IMR-90 (cell line): ENCODE measurements at regions not wholly inside any gene's neighbourhood (a gene's known extent, or its start where the extent isn't known, plus 50 kb on each side); places are given as distances from the start of the nearest gene placed in this dataset.

Experiments used
- ATAC-seq: fragments of 200-7000 bp; cut with Tn5 transposase; 2 replicates; pipeline ENCODE4 v1.9.1; 2020; ENCODE audit warnings: low read depth, mild to moderate bottlenecking, moderate library complexity
- BruUV-seq: library from RNA; stranded (reverse); fragments of 400-500 nt; replicated peaks from 2 replicates; lab custom pipeline; 2021; lab: Mats Ljungman, UMichigan
- CTCF ChIA-PET: fragments of 300-600 bp; formaldehyde crosslinking; extraction: SDS; loops from one replicate; lab custom pipeline; 2021; ENCODE audit warnings: antibody characterized with exemption; lab: Yijun Ruan, JAX
- POLR2A ChIA-PET: fragments of 300-600 bp; sonication (Branson Sonifier 250); formaldehyde crosslinking; loops from one replicate; lab custom pipeline; 2022; ENCODE audit warnings: antibody characterized with exemption; ENCODE audit not compliant: unreplicated experiment; lab: Charles Lee
- DNase-seq: peaks from one replicate; pipeline ENCODE4 v3.0.0; 2013
- H2AFZ ChIP-seq: replicated peaks from 2 replicates; pipeline ENCODE3; 2013; ENCODE audit warnings: low read length, mild to moderate bottlenecking; ENCODE audit not compliant: poor library complexity
- H2AK5ac ChIP-seq: 2 replicates; pipeline ENCODE4 v1.6.1; 2013; ENCODE audit warnings: low read depth, low read length, inconsistent platforms
- H2AK9ac ChIP-seq: replicated peaks from 2 replicates; pipeline ENCODE3; 2013; ENCODE audit warnings: mild to moderate bottlenecking, low read depth, low read length, moderate library complexity; ENCODE audit not compliant: poor library complexity
- H2BK120ac ChIP-seq: 2 replicates; pipeline ENCODE4 v1.6.1; 2013; ENCODE audit warnings: low read depth, low read length, inconsistent platforms
- H2BK15ac ChIP-seq: 3 replicates; pipeline ENCODE4 v1.6.1; 2013; ENCODE audit warnings: low read depth, low read length, inconsistent platforms
- H2BK20ac ChIP-seq: 2 replicates; pipeline ENCODE4 v1.6.1; 2013; ENCODE audit warnings: low read depth, mild to moderate bottlenecking, inconsistent platforms, low read length, moderate library complexity
- H2BK5ac ChIP-seq: 2 replicates; pipeline ENCODE4 v1.6.1; 2013; ENCODE audit warnings: mild to moderate bottlenecking, low read depth, low read length, inconsistent platforms; ENCODE audit not compliant: poor library complexity, severe bottlenecking
- H3K14ac ChIP-seq: replicated peaks from 2 replicates; pipeline ENCODE4 v1.6.1; 2013; ENCODE audit warnings: low read depth, low read length, inconsistent platforms
- H3K18ac ChIP-seq: 2 replicates; pipeline ENCODE4 v1.6.1; 2013; ENCODE audit warnings: low read depth, low read length, control low read depth
- H3K23ac ChIP-seq: 2 replicates; pipeline ENCODE4 v1.6.1; 2013; ENCODE audit warnings: low read depth, low read length, inconsistent platforms
- H3K27ac ChIP-seq: 2 replicates; pipeline ENCODE4 v1.5.1; 2013; ENCODE audit warnings: mild to moderate bottlenecking, control low read depth, low read length; ENCODE audit not compliant: insufficient read depth
- H3K27me3 ChIP-seq: 2 replicates; pipeline ENCODE4 v1.6.1; 2013; ENCODE audit warnings: low read length; ENCODE audit not compliant: control insufficient read depth, insufficient read depth
- H3K36me3 ChIP-seq: 2 replicates; pipeline ENCODE4 v1.6.1; 2013; ENCODE audit warnings: low read length, mixed read lengths; ENCODE audit not compliant: control insufficient read depth, insufficient read depth
- H3K4ac ChIP-seq: 2 replicates; pipeline ENCODE4 v1.6.1; 2013; ENCODE audit warnings: low read depth, low read length, inconsistent platforms
- H3K4me1 ChIP-seq: 2 replicates; pipeline ENCODE4 v1.6.1; 2013; ENCODE audit warnings: low read length, mixed read lengths; ENCODE audit not compliant: control insufficient read depth, insufficient read depth
- H3K4me2 ChIP-seq: 2 replicates; pipeline ENCODE4 v1.6.1; 2013; ENCODE audit warnings: low read depth, mild to moderate bottlenecking, control low read depth, low read length, moderate library complexity
- H3K4me3 ChIP-seq: 2 replicates; pipeline ENCODE4 v1.5.1; 2013; ENCODE audit warnings: low read depth, mild to moderate bottlenecking, control low read depth, low read length, moderate library complexity; ENCODE audit not compliant: insufficient read depth
- H3K56ac ChIP-seq: 2 replicates; pipeline ENCODE4 v1.6.1; 2013; ENCODE audit warnings: low read length, inconsistent platforms; ENCODE audit not compliant: insufficient read depth; ENCODE audit errors: extremely low read depth
- H3K79me1 ChIP-seq, 2 experiments: 2 replicates each; pipeline ENCODE4 v1.6.1; 2013; ENCODE audit warnings: low read length in 2 of 2, inconsistent platforms in 1 of 2, low read depth in 1 of 2
- H3K9ac ChIP-seq: 2 replicates; pipeline ENCODE4 v1.6.1; 2013; ENCODE audit warnings: low read depth, low read length, control low read depth
- H3K9me1 ChIP-seq: 2 replicates; pipeline ENCODE4 v1.6.1; 2013; ENCODE audit warnings: low read length, inconsistent platforms; ENCODE audit not compliant: insufficient read depth
- H3K9me3 ChIP-seq: 2 replicates; pipeline ENCODE4 v1.6.1; 2013; ENCODE audit warnings: low read length; ENCODE audit not compliant: control insufficient read depth, insufficient read depth
- H4K20me1 ChIP-seq: 2 replicates; pipeline ENCODE4 v1.6.1; 2013; ENCODE audit warnings: low read length, inconsistent platforms; ENCODE audit not compliant: insufficient read depth
- H4K5ac ChIP-seq: 2 replicates; pipeline ENCODE4 v1.6.1; 2013; ENCODE audit warnings: mild to moderate bottlenecking, low read depth, low read length, control low read depth
- H4K8ac ChIP-seq, 2 experiments: 2 replicates each; pipeline ENCODE4 v1.6.1; 2013; ENCODE audit warnings: low read depth in 2 of 2, low read length in 2 of 2, control low read depth in 1 of 2, inconsistent platforms in 1 of 2
- H4K91ac ChIP-seq: 2 replicates; pipeline ENCODE4 v1.6.1; 2013; ENCODE audit warnings: low read depth, low read length, inconsistent platforms; ENCODE audit not compliant: insufficient read depth
- CHD1 ChIP-seq: IDR thresholded peaks from 2 replicates; pipeline ENCODE4 v1.6.1; 2012; ENCODE audit warnings: low read depth, low read length, improper control_type of control experiment
- CTCF ChIP-seq: conservative IDR thresholded peaks from 2 replicates; pipeline ENCODE4 v1.5.1; 2012; ENCODE audit warnings: mild to moderate bottlenecking, low read depth, low read length, improper control_type of control experiment
- MXI1 ChIP-seq: IDR thresholded peaks from 2 replicates; pipeline ENCODE4 v1.6.1; 2012; ENCODE audit warnings: low read depth, mild to moderate bottlenecking, low read length, moderate library complexity, borderline replicate concordance
- NFE2L2 ChIP-seq: fragments of 150-350 bp; IDR thresholded peaks from 2 replicates; pipeline ENCODE4 v1.6.1; 2016; ENCODE audit warnings: low read depth, mild to moderate bottlenecking, low read length
- POLR2A ChIP-seq: IDR thresholded peaks from 2 replicates; pipeline ENCODE4 v1.6.1; 2012; ENCODE audit warnings: mild to moderate bottlenecking, low read depth, low read length
- RAD21 ChIP-seq: IDR thresholded peaks from 2 replicates; pipeline ENCODE4 v1.6.1; 2012; ENCODE audit warnings: low read length, improper control_type of control experiment
- RFX5 ChIP-seq: IDR thresholded peaks from 2 replicates; pipeline ENCODE4 v1.8.0; 2012; ENCODE audit warnings: low read depth, mild to moderate bottlenecking, low read length, moderate library complexity
- WGBS, 2 experiments: methylation state at CpG; one replicate each; pipeline versions ENCODE4 v1.1.5 to v1.1.7; 2013; ENCODE audit warnings: missing lambda C conversion rate in 2 of 2; ENCODE audit not compliant: insufficient read length in 1 of 2; ENCODE audit errors: extremely low coverage in 2 of 2; 5-methylcytosine and 5-hydroxymethylcytosine counted together
- dilution Hi-C: fragments of 300-500 bp; cut with HindIII; formaldehyde crosslinking; loops from one replicate; pipeline ENCODE4 v1.14.3; 2018; ENCODE audit warnings: low sequenced_read_pairs; ENCODE audit not compliant: unreplicated experiment
- in situ Hi-C: fragments of 300-500 bp; cut with MboI; formaldehyde crosslinking; loops from 3 replicates; pipeline ENCODE4 v1.14.3; 2019; ENCODE audit warnings: low sequenced_read_pairs, inconsistent platforms, mixed read lengths
- intact Hi-C: fragments of 100-400 bp; cut with micrococcal nuclease; formaldehyde crosslinking; loops from 2 replicates; pipeline ENCODE4 v1.10.0; 2022

- no peak overlapping the region for H3K23ac ChIP-seq
- in situ Hi-C loops (no loop called here), dilution Hi-C loops (no loop called here), intact Hi-C loops (no loop called here)
- no peak overlapping the region for H2AK9ac ChIP-seq
- no peak overlapping the region for H3K27ac ChIP-seq
- H3K4me1 ChIP-seq, result no peaks in the 10 kb centered on the region
- peak overlapping the region; percentile 44 for H2AFZ ChIP-seq
- no peak overlapping the region for H2BK120ac ChIP-seq
- no peaks in the 10 kb centered on the region for H3K36me3 ChIP-seq
- H2BK15ac ChIP-seq, result no peak overlapping the region
- TF ChIP-seq POLR2A, result no peak
- TF ChIP-seq NFE2L2, result no peak
- TF ChIP-seq RFX5, result no peak
- no peak for TF ChIP-seq CTCF
- no peak for TF ChIP-seq RAD21
- TF ChIP-seq CHD1, result no peak
- no peak for TF ChIP-seq MXI1
- no TSS peak for BruUV-seq
- H2BK5ac ChIP-seq, result no peak overlapping the region
- H2AK5ac ChIP-seq, result no peak overlapping the region
- WGBS, 2 experiments, result 62% methylated on average over 2 of the region's 4 CpGs; no CpG with 5 or more reads in 1 of the 2 experiments
- ATAC-seq (no peak), DNase-seq (no peak)
- H4K5ac ChIP-seq, result no peak overlapping the region
- no peak overlapping the region for H3K9ac ChIP-seq
- H3K9me3 ChIP-seq, result no peaks in the 10 kb centered on the region
- H3K9me1 ChIP-seq, result peaks cover 7% of the 10 kb centered on the region; the same call in 1 of the 2 replicates
- no peak overlapping the region for H3K18ac ChIP-seq
- H4K20me1 ChIP-seq, result no peaks in the 10 kb centered on the region
- no peak overlapping the region for H2BK20ac ChIP-seq
- no peaks in the 10 kb centered on the region for H3K79me1 ChIP-seq
- CTCF ChIA-PET, result no interaction called here
- no peak overlapping the region for H3K4ac ChIP-seq
- H3K14ac ChIP-seq, result no peak overlapping the region
- H3K56ac ChIP-seq, result no peak overlapping the region
- POLR2A ChIA-PET, result no interaction called here
- H3K4me3 ChIP-seq, result no peak overlapping the region
- H4K91ac ChIP-seq, result no peak overlapping the region
- peaks cover 2% of the 10 kb centered on the region; the same call in 1 of the 2 replicates for H3K27me3 ChIP-seq
- no peak overlapping the region for H3K4me2 ChIP-seq
- no peak overlapping the region for H4K8ac ChIP-seq
These were observed 125.9 kb upstream of the FSTL4 start for GRCh38 chr5:133738271-133738670.
